SK-N-SH treated with all-trans-retinoic acid at 6 μM for 48 hours (cell line): ENCODE measurements at regions not wholly inside any gene's neighbourhood (a gene's known extent, or its start where the extent isn't known, plus 50 kb on each side); places are given as distances from the start of the nearest gene placed in this dataset.
"Not testable (repeated sequence)": the region's sequence is repeated elsewhere in the genome, so short reads cannot be mapped to it uniquely, and the experiment has no call there.

Source experiments
- ATAC-seq: fragments of 200-7000 bp; cut with Tn5 transposase; 3 replicates; pipeline ENCODE4 v1.9.1; 2020; ENCODE audit warnings: mild to moderate bottlenecking, moderate library complexity
- ARNTL ChIP-seq: fragments of 450-650 bp; formaldehyde crosslinking; IDR thresholded peaks from 2 replicates; pipeline ENCODE4 v1.5.0; 2020; ENCODE audit warnings: low read depth, mild to moderate bottlenecking, moderate library complexity, borderline replicate concordance
- BACH2 ChIP-seq: fragments of 250-450 bp; sonication (Bioruptor Pico); IDR thresholded peaks from 2 replicates; pipeline ENCODE4 v1.9.0; 2021; ENCODE audit warnings: mild to moderate bottlenecking, borderline replicate concordance
- CREB5 ChIP-seq: fragments of 250-450 bp; sonication (Bioruptor Pico); IDR thresholded peaks from 2 replicates; pipeline ENCODE4 v1.5.1; 2020; ENCODE audit warnings: low read depth, mild to moderate bottlenecking, moderate library complexity
- CSDC2 ChIP-seq: fragments of 250-450 bp; sonication (Bioruptor Pico); IDR thresholded peaks from 2 replicates; pipeline ENCODE4 v1.5.0; 2020; ENCODE audit warnings: mild to moderate bottlenecking, moderate library complexity
- CSRNP3 ChIP-seq: fragments of 250-450 bp; sonication (Bioruptor Pico); IDR thresholded peaks from 2 replicates; pipeline ENCODE4 v1.5.1; 2021; ENCODE audit warnings: mild to moderate bottlenecking, moderate library complexity
- ESRRG ChIP-seq: fragments of 250-450 bp; sonication (Bioruptor Pico); IDR thresholded peaks from 2 replicates; pipeline ENCODE4 v1.6.1; 2021; ENCODE audit warnings: mild to moderate bottlenecking
- OSR1 ChIP-seq: fragments of 250-450 bp; sonication (Bioruptor Pico); IDR thresholded peaks from 2 replicates; pipeline ENCODE4 v1.8.0; 2022; ENCODE audit warnings: moderate library complexity, mild to moderate bottlenecking, inconsistent platforms
- PATZ1 ChIP-seq: fragments of 250-450 bp; sonication (Bioruptor Pico); IDR thresholded peaks from 2 replicates; pipeline ENCODE4 v1.8.0; 2020; ENCODE audit warnings: mild to moderate bottlenecking, moderate library complexity, borderline replicate concordance
- PPARA ChIP-seq: fragments of 250-450 bp; sonication (Bioruptor Pico); IDR thresholded peaks from 2 replicates; pipeline ENCODE4 v1.5.0; 2020; ENCODE audit warnings: mild to moderate bottlenecking, borderline replicate concordance
- RARB ChIP-seq: fragments of 250-450 bp; sonication (Bioruptor Pico); IDR thresholded peaks from 2 replicates; pipeline ENCODE4 v1.8.0; 2021; ENCODE audit warnings: mild to moderate bottlenecking, moderate library complexity
- SNAI2 ChIP-seq: fragments of 250-450 bp; sonication (Bioruptor Pico); IDR thresholded peaks from 2 replicates; pipeline ENCODE4 v1.5.0; 2020; ENCODE audit warnings: mild to moderate bottlenecking, moderate library complexity
- TCF4 ChIP-seq: fragments of 250-450 bp; sonication (Bioruptor Pico); IDR thresholded peaks from 2 replicates; pipeline ENCODE4 v1.8.0; 2021; ENCODE audit warnings: mild to moderate bottlenecking, moderate library complexity, borderline replicate concordance
- TOX ChIP-seq: fragments of 250-450 bp; sonication (Bioruptor Pico); IDR thresholded peaks from 2 replicates; pipeline ENCODE4 v1.8.0; 2021; ENCODE audit warnings: mild to moderate bottlenecking, moderate library complexity, borderline replicate concordance
- TSHZ2 ChIP-seq: fragments of 250-450 bp; sonication (Bioruptor Pico); IDR thresholded peaks from 2 replicates; pipeline ENCODE4 v1.5.0; 2020; ENCODE audit warnings: mild to moderate bottlenecking, moderate library complexity
- ZC3H10 ChIP-seq: fragments of 250-450 bp; sonication (Bioruptor Pico); IDR thresholded peaks from 2 replicates; pipeline ENCODE4 v1.5.1; 2021; ENCODE audit warnings: mild to moderate bottlenecking, moderate library complexity
- ZFP3 ChIP-seq: fragments of 250-450 bp; sonication (Bioruptor Pico); IDR thresholded peaks from 2 replicates; pipeline ENCODE4 v1.5.0; 2020; ENCODE audit warnings: mild to moderate bottlenecking, moderate library complexity
- ZFP30 ChIP-seq: fragments of 450-650 bp; formaldehyde crosslinking; IDR thresholded peaks from 2 replicates; pipeline ENCODE4 v1.5.0; 2022; ENCODE audit warnings: mild to moderate bottlenecking, moderate library complexity
- ZNF70 ChIP-seq: fragments of 450-650 bp; formaldehyde crosslinking; IDR thresholded peaks from 2 replicates; pipeline ENCODE4 v1.5.0; 2020; ENCODE audit warnings: mild to moderate bottlenecking, moderate library complexity
- ZNF8 ChIP-seq: fragments of 450-650 bp; formaldehyde crosslinking; IDR thresholded peaks from 2 replicates; pipeline ENCODE4 v1.5.0; 2020; ENCODE audit warnings: mild to moderate bottlenecking, moderate library complexity

DNA sequence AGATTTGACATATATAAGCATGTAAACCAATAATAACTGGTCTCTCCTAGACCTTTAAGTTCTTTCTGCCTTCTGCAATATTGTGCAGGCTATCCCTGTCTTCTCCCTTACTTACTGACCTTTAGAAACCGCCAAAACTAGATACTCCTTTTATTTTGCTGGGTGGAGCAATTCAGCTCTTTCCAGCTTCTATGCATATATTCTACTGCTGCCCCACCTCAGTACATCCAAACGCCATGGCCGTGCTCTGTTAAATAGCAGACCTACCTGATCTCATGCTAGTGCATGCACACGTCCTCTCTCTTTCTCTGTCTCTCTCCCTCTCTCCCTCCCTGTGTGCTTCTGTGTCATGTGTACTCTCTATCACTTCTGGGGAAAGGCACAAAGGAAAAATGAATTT lies 76.7 kb upstream of the CAPRIN1 start:
- TF ChIP-seq PATZ1 (CRISPR knock-in tag) (no peak), ARNTL (CRISPR knock-in tag) (no peak), ZNF70 (no peak), TOX (no peak), PPARA (CRISPR knock-in tag) (no peak), TSHZ2 (CRISPR knock-in tag) (no peak), CREB5 (CRISPR knock-in tag) (no peak), ZFP3 (CRISPR knock-in tag) (no peak), BACH2 (CRISPR knock-in tag) (no peak), ESRRG (CRISPR knock-in tag) (no peak), CSDC2 (no peak), RARB (CRISPR knock-in tag) (no peak), ZC3H10 (CRISPR knock-in tag) (no peak)
- no peak for ATAC-seq

DNA sequence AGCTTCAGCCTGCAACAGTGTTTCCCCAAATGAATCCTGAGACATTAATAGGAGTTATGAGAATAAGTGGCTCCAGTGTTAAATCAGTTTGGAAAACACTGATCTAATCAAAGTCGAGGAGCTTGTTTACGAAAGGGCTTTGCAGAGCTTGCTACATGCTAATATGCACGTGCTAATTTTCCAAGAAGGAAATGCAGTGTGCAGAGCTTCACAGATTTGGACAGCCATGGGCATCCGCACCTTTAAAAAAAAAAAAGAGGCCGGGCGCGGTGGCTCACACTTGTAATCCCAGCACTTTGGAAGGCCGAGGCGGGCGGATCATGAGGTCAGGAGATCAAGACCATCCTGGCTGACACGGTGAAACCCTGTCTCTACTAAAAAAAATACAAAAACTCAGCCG lies 79.7 kb upstream of the LMO2 start:
- not testable (repeated sequence) for ATAC-seq

DNA sequence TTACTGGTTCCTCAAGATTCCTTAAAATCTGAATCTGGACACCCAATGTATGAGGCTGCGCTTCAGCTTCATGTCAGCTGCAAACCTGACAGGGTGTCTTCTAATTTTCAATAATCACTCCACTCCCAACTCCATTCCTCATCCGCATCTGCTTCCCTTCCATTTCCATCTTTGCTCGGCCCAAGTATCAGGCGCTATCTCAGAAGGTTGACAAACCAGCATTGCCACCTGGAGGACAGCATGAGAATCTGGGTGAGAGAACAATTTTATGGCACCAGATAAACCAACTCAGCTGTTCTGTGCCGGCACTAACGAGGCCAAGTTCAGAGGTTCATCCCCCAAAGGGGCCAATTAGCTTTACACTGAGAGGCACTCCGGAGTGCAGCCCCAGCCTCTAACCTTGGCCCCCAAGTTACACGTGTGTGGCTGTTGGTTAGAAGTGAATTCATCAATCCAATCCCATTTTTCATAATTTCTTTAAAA lies 79.1 kb upstream of the LMO2 start:
- ATAC-seq = peak; percentile 90

More for the DNA sequence above, 79.1 kb upstream of the LMO2 start:
- TF ChIP-seq ZFP3 (CRISPR knock-in tag) = no peak
- no peak for TF ChIP-seq SNAI2 (CRISPR knock-in tag)
- no peak for TF ChIP-seq ZNF70
- TF ChIP-seq BACH2 (CRISPR knock-in tag) = no peak
- TF ChIP-seq ZFP30 (CRISPR knock-in tag) = no peak
- TF ChIP-seq ARNTL (CRISPR knock-in tag) = no peak
- TF ChIP-seq RARB (CRISPR knock-in tag) = no peak
- no peak for TF ChIP-seq TOX
- TF ChIP-seq CSDC2 = no peak
- TF ChIP-seq PPARA (CRISPR knock-in tag) = no peak
- TF ChIP-seq PATZ1 (CRISPR knock-in tag) = no peak
- TF ChIP-seq ZC3H10 (CRISPR knock-in tag) = no peak
- no peak for TF ChIP-seq OSR1
- TF ChIP-seq TCF4 (CRISPR knock-in tag) = no peak
- TF ChIP-seq ZNF8 (CRISPR knock-in tag) = no peak
- TF ChIP-seq CSRNP3 (CRISPR knock-in tag) = no peak
- TF ChIP-seq CREB5 (CRISPR knock-in tag) = no peak
